ENCODE measurements at regions not wholly inside any gene's neighbourhood (a gene's known extent, or its start where the extent isn't known, plus 50 kb on each side); places are given as distances from the start of the nearest gene placed in this dataset.

DNA sequence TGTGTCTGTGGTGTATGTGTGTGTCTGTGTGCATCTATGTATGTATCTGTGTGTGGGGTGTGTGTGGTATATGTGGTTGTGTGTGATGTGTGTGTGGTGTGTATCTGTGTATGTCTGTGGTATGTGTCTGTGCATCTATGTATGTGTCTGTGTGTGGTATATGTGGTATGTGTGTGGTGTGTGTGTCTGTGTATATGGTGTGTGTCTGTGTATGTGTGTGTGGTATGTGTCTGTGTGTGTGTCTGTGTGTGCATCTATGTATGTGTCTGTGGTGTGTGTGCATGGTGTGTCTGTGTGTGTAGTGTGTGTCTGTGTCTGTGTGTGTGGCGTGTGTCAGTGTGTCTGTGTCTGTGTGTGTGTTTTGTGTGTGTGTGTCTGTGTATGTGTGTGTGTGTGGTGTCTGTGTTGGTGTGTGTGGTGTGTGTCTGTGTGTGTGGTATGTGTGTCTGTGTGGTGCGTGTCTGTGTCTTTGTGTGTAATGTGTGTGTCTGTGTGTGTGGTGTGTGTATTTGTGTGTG, 121.9 kb upstream of the MVB12B start:
- no peak for TF ChIP-seq POLR2AphosphoS5 (IDR thresholded peaks at IDR 0.05)
- TF ChIP-seq, protein P1, sequence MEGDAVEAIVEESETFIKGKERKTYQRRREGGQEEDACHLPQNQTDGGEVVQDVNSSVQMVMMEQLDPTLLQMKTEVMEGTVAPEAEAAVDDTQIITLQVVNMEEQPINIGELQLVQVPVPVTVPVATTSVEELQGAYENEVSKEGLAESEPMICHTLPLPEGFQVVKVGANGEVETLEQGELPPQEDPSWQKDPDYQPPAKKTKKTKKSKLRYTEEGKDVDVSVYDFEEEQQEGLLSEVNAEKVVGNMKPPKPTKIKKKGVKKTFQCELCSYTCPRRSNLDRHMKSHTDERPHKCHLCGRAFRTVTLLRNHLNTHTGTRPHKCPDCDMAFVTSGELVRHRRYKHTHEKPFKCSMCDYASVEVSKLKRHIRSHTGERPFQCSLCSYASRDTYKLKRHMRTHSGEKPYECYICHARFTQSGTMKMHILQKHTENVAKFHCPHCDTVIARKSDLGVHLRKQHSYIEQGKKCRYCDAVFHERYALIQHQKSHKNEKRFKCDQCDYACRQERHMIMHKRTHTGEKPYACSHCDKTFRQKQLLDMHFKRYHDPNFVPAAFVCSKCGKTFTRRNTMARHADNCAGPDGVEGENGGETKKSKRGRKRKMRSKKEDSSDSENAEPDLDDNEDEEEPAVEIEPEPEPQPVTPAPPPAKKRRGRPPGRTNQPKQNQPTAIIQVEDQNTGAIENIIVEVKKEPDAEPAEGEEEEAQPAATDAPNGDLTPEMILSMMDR (IDR thresholded peaks at IDR 0.05; ENCODE audit: poor library complexity, severe bottlenecking) = no peak
- TF ChIP-seq, protein P2, sequence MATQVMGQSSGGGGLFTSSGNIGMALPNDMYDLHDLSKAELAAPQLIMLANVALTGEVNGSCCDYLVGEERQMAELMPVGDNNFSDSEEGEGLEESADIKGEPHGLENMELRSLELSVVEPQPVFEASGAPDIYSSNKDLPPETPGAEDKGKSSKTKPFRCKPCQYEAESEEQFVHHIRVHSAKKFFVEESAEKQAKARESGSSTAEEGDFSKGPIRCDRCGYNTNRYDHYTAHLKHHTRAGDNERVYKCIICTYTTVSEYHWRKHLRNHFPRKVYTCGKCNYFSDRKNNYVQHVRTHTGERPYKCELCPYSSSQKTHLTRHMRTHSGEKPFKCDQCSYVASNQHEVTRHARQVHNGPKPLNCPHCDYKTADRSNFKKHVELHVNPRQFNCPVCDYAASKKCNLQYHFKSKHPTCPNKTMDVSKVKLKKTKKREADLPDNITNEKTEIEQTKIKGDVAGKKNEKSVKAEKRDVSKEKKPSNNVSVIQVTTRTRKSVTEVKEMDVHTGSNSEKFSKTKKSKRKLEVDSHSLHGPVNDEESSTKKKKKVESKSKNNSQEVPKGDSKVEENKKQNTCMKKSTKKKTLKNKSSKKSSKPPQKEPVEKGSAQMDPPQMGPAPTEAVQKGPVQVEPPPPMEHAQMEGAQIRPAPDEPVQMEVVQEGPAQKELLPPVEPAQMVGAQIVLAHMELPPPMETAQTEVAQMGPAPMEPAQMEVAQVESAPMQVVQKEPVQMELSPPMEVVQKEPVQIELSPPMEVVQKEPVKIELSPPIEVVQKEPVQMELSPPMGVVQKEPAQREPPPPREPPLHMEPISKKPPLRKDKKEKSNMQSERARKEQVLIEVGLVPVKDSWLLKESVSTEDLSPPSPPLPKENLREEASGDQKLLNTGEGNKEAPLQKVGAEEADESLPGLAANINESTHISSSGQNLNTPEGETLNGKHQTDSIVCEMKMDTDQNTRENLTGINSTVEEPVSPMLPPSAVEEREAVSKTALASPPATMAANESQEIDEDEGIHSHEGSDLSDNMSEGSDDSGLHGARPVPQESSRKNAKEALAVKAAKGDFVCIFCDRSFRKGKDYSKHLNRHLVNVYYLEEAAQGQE (IDR thresholded peaks at IDR 0.05; ENCODE audit: borderline replicate concordance) = no peak
- TF ChIP-seq EP300 (conservative IDR thresholded peaks at IDR 0.05; ENCODE audit: poor library complexity, severe bottlenecking) = no peak
- TF ChIP-seq EZH2 (IDR thresholded peaks at IDR 0.05; ENCODE audit: borderline replicate concordance, insufficient read depth, low read length, poor library complexity, severe bottlenecking) = no peak
- no peak for TF ChIP-seq TAF1 (IDR thresholded peaks at IDR 0.05; ENCODE audit: low read depth)
- TF ChIP-seq SMC3 (conservative IDR thresholded peaks at IDR 0.05; ENCODE audit: poor library complexity) = no peak
- TF ChIP-seq MXI1 (conservative IDR thresholded peaks at IDR 0.05; ENCODE audit: poor library complexity, severe bottlenecking) = no peak
